Neural cell (in vitro differentiated cells): ENCODE measurements at regions not wholly inside any gene's neighbourhood (a gene's known extent, or its start where the extent isn't known, plus 50 kb on each side); places are given as distances from the start of the nearest gene placed in this dataset.

Experiments used
- H2AFZ ChIP-seq: fragments of 200-600, 300-800 bp; sonication (generic), shearing (Covaris generic); 2 replicates; pipeline ENCODE4 v1.6.0; 2014; ENCODE audit warnings: low read depth, mild to moderate bottlenecking, antibody characterized with exemption, low read length, moderate library complexity
- H3F3A ChIP-seq: fragments of 200-600 bp; shearing (Covaris generic); 2 replicates; pipeline ENCODE4 v1.6.1; 2016; ENCODE audit warnings: mild to moderate bottlenecking, moderate library complexity, mixed read lengths, antibody characterized with exemption, low read length; ENCODE audit not compliant: insufficient read depth, poor library complexity, severe bottlenecking
- H3K27ac ChIP-seq: fragments of 200-600, 300-800 bp; sonication (generic), shearing (Covaris generic); 2 replicates; pipeline ENCODE4 v1.5.1; 2014; ENCODE audit warnings: mild to moderate bottlenecking, low read length, moderate library complexity
- H3K27me3 ChIP-seq: fragments of 300-800, 200-600 bp; sonication (generic), shearing (Covaris generic); 2 replicates; pipeline ENCODE4 v1.6.0; 2014; ENCODE audit warnings: mild to moderate bottlenecking, low read depth, low read length, moderate library complexity; ENCODE audit not compliant: insufficient read depth
- H3K36me3 ChIP-seq: fragments of 300-800, 200-600 bp; sonication (generic), shearing (Covaris generic); 2 replicates; pipeline ENCODE4 v1.5.1; 2014; ENCODE audit warnings: mild to moderate bottlenecking, antibody characterized with exemption, low read length, moderate library complexity; ENCODE audit not compliant: insufficient read depth
- H3K4me2 ChIP-seq: fragments of 300-800, 200-600 bp; sonication (generic), shearing (Covaris generic); 2 replicates; pipeline ENCODE4 v1.6.0; 2014; ENCODE audit warnings: mild to moderate bottlenecking, low read length
- H3K4me3 ChIP-seq: fragments of 300-800, 200-600 bp; sonication (generic), shearing (Covaris generic); 2 replicates; pipeline ENCODE4 v1.5.1; 2014; ENCODE audit warnings: mild to moderate bottlenecking, low read length, moderate library complexity
- H3K79me2 ChIP-seq: fragments of 200-600 bp; shearing (Covaris generic); replicated peaks from 2 replicates; pipeline ENCODE4 v1.6.0; 2014; ENCODE audit warnings: mild to moderate bottlenecking, low read length, moderate library complexity; ENCODE audit not compliant: insufficient read depth
- H3K9ac ChIP-seq: fragments of 300-800, 200-600 bp; sonication (generic), shearing (Covaris generic); 2 replicates; pipeline ENCODE4 v1.6.1; 2016; ENCODE audit warnings: mild to moderate bottlenecking, low read length, mixed read lengths
- H3K9me2 ChIP-seq: fragments of 200-600 bp; shearing (Covaris generic); 2 replicates; pipeline ENCODE4 v1.6.1; 2016; ENCODE audit warnings: mild to moderate bottlenecking, low read length, mixed read lengths; ENCODE audit not compliant: insufficient read depth
- H3K9me3 ChIP-seq: fragments of 200-600, 300-800 bp; sonication (generic), shearing (Covaris generic); 2 replicates; pipeline ENCODE4 v1.6.1; 2016; ENCODE audit warnings: mild to moderate bottlenecking, mixed run types, low read length, moderate library complexity, mixed read lengths
- H4K20me1 ChIP-seq: fragments of 200-600 bp; shearing (Covaris generic); 2 replicates; pipeline ENCODE4 v1.6.1; 2016; ENCODE audit warnings: mild to moderate bottlenecking, mixed run types; ENCODE audit not compliant: insufficient read depth
- CTCF ChIP-seq: fragments of 450-650 bp; IDR thresholded peaks from 2 replicates; pipeline ENCODE4 v1.5.1; 2014; ENCODE audit warnings: antibody characterized with exemption, mild to moderate bottlenecking, moderate library complexity; ENCODE audit not compliant: poor library complexity, severe bottlenecking
- EP300 ChIP-seq: fragments of 450-650 bp; conservative IDR thresholded peaks from 2 replicates; pipeline ENCODE4 v1.6.1; 2014; ENCODE audit warnings: antibody characterized with exemption, mild to moderate bottlenecking, moderate library complexity; ENCODE audit not compliant: poor library complexity, severe bottlenecking
- EZH2 ChIP-seq: fragments of 200-600, 300-800 bp; shearing (Covaris generic), sonication (generic); IDR thresholded peaks from 2 replicates; pipeline ENCODE4 v1.6.1; 2014; ENCODE audit warnings: antibody characterized with exemption, low read length, borderline replicate concordance, mild to moderate bottlenecking; ENCODE audit not compliant: insufficient read depth, poor library complexity, severe bottlenecking
- MXI1 ChIP-seq: fragments of 450-650 bp; conservative IDR thresholded peaks from 2 replicates; pipeline ENCODE4 v1.6.1; 2014; ENCODE audit warnings: antibody characterized with exemption, mild to moderate bottlenecking; ENCODE audit not compliant: poor library complexity, severe bottlenecking
- POLR2AphosphoS5 ChIP-seq: IDR thresholded peaks from 2 replicates; pipeline ENCODE4 v1.6.1; 2012
- RAD21 ChIP-seq: fragments of 450-650 bp; conservative IDR thresholded peaks from 2 replicates; pipeline ENCODE4 v1.6.1; 2014; ENCODE audit warnings: antibody characterized with exemption, mild to moderate bottlenecking, moderate library complexity
- REST ChIP-seq: IDR thresholded peaks from 2 replicates; pipeline ENCODE4 v1.6.1; 2012; ENCODE audit warnings: borderline replicate concordance
- SMC3 ChIP-seq: fragments of 450-650 bp; conservative IDR thresholded peaks from 2 replicates; pipeline ENCODE4 v1.6.1; 2014; ENCODE audit warnings: antibody characterized with exemption, mild to moderate bottlenecking, moderate library complexity; ENCODE audit not compliant: poor library complexity
- TAF1 ChIP-seq: IDR thresholded peaks from 2 replicates; pipeline ENCODE4 v1.6.1; 2012; ENCODE audit warnings: low read depth

- Histone ChIP-seq H3K79me2 (no peaks in the 10 kb centered on the region), H2AFZ (no peak overlapping the region), H3K27ac (no peak overlapping the region), H3K27me3 (no peaks in the 10 kb centered on the region), H3K9me3 (peaks cover 6% of the 10 kb centered on the region), H4K20me1 (no peaks in the 10 kb centered on the region), H3K9ac (no peak overlapping the region), H3K9me2 (no peaks in the 10 kb centered on the region), H3K36me3 (no peaks in the 10 kb centered on the region), H3K4me3 (no peak overlapping the region), H3K4me2 (no peak overlapping the region), H3F3A (no peaks in the 10 kb centered on the region)
- TF ChIP-seq REST: no peak
- TF ChIP-seq MXI1: no peak
- no peak for TF ChIP-seq RAD21
- no peak for TF ChIP-seq EZH2
- no peak for TF ChIP-seq CTCF
- TF ChIP-seq SMC3: no peak
- no peak for TF ChIP-seq TAF1
- TF ChIP-seq POLR2AphosphoS5: no peak
- TF ChIP-seq EP300: no peak
Observed at GRCh38 chr7:142371586-142372377, 113.9 kb upstream of the PRSS58 start.

- H2AFZ ChIP-seq: no peak overlapping the region
- H3K27me3 ChIP-seq: no peaks in the 10 kb centered on the region
- no peak overlapping the region for H3K4me2 ChIP-seq
- H3K79me2 ChIP-seq: no peaks in the 10 kb centered on the region
- no peak for TF ChIP-seq SMC3
- TF ChIP-seq POLR2AphosphoS5: no peak
- TF ChIP-seq RAD21: no peak
- no peak for TF ChIP-seq EP300
- TF ChIP-seq REST: no peak
- TF ChIP-seq MXI1: no peak
- TF ChIP-seq EZH2: no peak
- TF ChIP-seq CTCF: no peak
- no peak for TF ChIP-seq TAF1
- no peaks in the 10 kb centered on the region for H3F3A ChIP-seq
- no peak overlapping the region for H3K4me3 ChIP-seq
- H3K9me3 ChIP-seq: peaks cover 6% of the 10 kb centered on the region
- no peak overlapping the region for H3K27ac ChIP-seq
- H3K36me3 ChIP-seq: no peaks in the 10 kb centered on the region
- no peak overlapping the region for H3K9ac ChIP-seq
- no peaks in the 10 kb centered on the region for H3K9me2 ChIP-seq
- H4K20me1 ChIP-seq: no peaks in the 10 kb centered on the region
Observed at GRCh38 chr7:142365410-142365842, 107.6 kb upstream of the PRSS58 start.
